ENCODE measurements at regions not wholly inside any gene's neighbourhood (a gene's known extent, or its start where the extent isn't known, plus 50 kb on each side); places are given as distances from the start of the nearest gene placed in this dataset.

DNA sequence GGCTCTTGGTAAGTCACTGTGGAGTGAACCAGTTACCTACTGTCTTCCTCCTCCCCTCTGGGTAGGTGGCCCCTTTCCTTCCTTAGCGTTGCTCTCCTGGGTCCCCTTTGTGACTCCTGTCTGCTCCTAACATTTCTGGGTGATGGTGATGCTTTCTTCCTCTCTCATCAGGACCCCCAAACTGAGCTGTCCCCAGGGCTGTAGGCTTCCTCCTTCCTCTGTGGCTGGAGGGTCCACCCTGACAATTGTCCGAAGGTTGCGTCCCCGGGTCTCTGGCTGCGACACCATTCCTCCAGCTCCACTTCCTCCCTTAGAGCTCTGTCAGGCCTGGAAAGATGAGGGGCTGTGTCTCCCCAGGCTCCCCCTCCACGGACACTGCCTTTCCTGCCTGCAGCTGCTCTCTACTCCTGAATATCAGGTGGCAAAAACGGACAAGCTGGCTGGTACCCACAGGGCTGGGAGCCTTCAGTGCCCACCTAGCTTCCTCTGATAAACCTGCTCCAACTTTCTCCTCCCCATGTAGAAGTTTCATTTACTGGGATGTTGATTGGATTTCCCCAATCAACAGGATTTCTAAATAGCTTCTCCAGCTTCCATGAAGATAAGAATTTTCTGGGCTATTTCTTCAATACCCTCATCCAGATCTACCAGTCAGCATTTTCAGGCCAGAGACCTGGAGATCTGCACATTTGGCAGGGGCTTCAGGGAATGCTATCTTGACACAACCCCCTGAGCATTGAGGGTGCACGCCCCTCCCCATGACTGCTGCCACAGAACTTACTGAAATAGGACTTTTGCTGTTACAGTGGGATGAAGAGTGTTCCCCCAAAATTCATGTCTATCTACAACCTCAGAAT is 506.5 kb downstream of the TCERG1L start:
- DNase-seq (ENCODE audit: extremely low read depth in 1 of 11, low read depth in 9 of 11, low spot score in 4 of 11), result no peak

DNA sequence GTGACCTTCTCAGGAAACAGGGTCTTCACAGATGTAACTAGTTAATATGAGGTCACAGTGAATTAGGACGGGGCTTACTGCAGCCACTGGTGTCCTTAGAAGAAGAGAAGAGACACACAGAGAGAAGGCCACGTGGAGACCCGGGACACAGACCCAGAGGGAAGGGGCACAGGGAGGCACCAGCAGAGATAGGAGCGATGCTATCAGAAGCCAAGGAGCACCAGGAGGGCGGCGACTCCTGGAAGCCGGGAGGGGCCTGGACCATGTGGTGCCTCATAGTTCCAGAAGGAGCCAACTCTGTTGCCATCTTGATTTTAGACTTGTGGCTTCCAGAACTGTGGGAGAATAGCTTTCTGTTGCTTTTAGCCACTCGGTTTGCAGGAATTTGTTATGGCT is 505.9 kb downstream of the TCERG1L start:
- DNase-seq (ENCODE audit: extremely low read depth in 1 of 11, low read depth in 9 of 11, low spot score in 4 of 11), result no peak

DNA sequence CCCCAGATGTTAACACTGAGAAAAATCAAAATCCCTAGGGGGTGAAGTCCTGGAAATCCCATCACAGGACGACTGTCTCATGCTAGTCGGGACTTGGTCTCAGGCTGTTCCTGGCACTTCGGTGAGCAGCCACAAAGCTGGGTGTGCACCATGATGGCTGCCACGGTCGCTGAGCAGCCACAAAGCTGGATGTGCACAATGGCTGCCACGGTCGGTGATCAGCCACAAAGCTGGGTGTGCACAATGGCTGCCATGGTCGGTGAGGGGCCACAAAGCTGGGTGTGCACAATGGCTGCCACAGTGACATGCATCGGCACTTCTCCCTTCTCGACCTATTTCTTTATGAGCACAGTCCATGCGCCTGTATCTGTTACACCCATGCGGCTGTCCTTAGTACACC is 505.1 kb downstream of the TCERG1L start:
- DNase-seq (ENCODE audit: extremely low read depth in 1 of 11, low read depth in 9 of 11, low spot score in 4 of 11), result no peak

DNA sequence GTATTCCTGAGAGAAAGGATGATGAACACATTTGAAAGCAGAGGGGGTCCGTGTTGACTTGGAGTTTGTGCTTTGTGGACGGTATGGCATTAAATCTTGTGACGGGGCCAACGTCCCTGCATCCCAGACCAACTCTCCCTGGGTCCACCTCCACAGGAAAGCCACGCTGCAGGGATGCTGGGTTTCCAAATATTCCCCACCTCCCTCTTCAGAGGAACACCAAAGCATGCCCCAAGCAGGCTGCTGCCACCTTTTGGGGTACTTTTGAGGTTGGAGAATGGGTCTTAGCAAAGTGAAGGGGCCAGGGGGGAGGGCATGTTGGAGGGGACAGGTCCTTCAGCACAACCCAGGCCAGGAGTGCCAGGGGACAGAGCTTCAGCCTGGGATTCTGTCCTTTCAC is 504.4 kb downstream of the TCERG1L start:
- no peak for DNase-seq (ENCODE audit: extremely low read depth in 1 of 11, low read depth in 9 of 11, low spot score in 4 of 11)

DNA sequence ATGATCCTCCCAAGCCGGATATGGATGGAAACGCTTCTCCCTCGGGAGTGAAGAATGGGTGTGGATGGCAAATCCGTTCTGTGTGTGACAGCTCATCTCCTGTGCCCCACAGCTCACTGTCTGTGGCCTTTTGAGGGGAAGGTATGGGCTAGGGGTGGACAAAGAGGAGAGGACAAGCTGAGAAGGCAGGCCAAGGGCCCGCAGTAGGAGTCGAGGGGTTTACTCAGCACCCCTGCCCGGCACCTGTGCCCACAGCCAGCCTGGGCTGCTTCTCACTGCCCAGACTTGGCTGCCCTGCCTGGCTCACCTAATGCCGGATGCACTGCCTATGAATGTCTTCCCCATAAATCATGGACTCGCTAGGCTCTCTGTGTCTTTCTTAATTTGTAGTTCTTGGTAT is 503.8 kb downstream of the TCERG1L start:
- DNase-seq (ENCODE audit: extremely low read depth in 1 of 11, low read depth in 9 of 11, low spot score in 4 of 11), result no peak

DNA sequence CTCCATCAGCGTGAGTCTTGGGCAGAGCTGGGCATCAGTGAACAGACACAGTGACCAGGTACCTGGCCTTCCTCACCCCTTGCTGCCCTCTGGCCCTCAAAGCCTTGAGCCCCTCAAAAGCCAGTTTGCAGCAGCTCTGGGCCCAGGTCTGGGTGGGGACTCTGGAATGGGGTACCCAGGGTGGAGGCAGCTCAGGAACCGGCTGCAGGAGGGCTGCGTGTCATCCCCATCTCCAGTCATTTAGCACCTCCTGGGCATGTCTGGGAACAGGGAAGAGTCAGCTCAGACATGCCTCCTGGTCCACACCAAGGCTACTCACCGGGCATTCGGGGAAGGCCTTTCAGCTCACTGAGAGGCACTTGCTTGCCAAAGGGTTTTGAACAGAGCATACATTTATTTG is 503.3 kb downstream of the TCERG1L start:
- DNase-seq (ENCODE audit: extremely low read depth in 1 of 11, low read depth in 9 of 11, low spot score in 4 of 11), result no peak

DNA sequence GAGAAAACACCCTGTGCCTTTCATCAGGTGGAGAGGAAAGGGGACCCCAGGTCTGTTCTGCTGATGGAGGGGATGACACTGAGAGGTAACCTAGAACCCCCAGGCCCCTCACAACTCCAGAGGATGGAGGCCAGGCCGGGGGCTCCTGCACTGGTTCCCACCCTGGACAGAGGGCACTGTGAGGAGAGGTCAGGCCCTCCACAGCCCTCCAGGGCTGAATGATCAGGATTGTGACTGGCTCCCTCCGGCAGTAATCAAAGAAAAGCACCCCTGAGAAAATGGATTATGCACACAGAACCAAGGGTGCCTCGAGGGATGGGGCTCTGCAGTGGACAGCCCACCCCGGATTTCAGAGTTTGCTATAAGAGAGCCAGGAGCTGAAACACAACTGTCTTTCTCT is 502.8 kb downstream of the TCERG1L start:
- no peak for DNase-seq (ENCODE audit: extremely low read depth in 1 of 11, low read depth in 9 of 11, low spot score in 4 of 11)

DNA sequence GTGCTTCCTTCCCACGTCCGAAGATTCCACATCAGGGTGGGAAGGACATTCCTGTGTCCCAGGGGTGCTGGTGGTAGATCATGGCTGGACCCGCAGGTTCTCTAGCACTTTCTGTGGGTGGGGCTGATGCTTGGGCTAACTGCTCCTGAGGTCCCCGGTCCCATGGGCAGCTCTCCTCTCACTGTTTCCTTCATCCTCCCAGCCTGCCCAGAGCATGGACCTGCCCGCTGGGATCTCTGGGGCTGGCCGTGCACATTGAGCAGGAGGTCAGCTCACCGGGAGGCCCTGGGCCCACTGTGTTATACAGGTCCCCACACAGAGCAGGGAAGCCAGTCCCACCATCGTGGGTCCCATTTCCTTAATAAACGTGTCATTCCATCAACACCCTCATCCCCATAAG is 502.3 kb downstream of the TCERG1L start:
- DNase-seq (ENCODE audit: extremely low read depth in 1 of 11, low read depth in 9 of 11, low spot score in 4 of 11), result no peak

DNA sequence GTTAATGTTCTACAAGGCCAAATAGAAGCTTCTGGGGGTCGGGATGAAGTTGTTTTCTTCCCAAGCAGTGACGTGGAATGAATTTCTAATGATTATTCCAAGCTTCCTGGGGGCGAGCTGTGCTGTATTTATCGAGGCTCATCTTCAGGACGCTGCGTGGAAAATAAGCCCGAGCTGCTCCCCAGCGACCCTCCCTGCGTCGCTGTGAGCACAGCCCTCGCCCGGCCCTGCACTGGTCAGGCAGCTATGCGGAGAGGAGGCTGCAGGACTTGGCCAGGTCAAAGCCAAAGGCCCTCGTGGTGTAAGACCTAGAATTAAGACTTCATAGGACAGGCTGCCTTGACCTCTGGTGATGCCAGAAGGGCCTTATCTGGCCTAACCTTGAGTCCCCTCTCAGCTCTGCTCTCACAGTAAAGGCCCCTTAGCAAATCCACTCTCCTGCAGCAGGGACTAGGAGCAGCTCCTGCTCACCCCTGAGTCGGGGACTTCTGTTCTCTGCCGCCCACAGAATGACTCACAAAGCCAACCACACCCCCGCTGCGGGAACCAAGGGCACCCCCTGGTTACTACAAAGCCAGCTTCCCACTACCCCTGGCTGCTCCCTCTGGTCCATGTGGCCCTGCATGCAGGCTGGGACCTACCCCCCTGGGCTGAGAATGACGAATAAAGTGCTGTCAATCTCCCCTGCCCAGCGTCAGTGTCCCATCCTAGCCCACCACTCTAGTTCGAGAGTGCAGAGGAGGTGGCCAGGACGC is 501.6 kb downstream of the TCERG1L start:
- DNase-seq (ENCODE audit: extremely low read depth in 1 of 11, low read depth in 9 of 11, low spot score in 4 of 11), result no peak

DNA sequence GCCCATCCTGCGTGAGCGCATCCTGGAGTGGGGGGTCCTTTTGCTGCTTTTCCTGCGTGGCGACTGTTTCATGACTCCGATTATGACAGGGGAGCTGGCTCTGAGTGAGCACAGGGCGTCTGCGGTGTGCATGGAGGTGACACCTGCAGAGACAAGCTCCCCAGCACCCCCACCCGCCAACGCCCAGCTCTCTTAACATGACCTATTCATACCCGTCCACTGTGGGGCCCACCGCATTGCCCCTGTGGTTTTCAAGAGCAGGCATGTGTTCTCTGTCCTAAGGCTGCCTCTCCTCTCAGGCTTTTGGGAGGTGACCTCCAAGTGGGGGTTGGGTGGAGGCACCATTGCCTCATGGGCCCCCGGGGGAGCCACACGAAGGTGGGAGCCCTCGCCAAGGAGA is 500.7 kb downstream of the TCERG1L start:
- DNase-seq (ENCODE audit: extremely low read depth in 1 of 11, low read depth in 9 of 11, low spot score in 4 of 11), result no peak

DNA sequence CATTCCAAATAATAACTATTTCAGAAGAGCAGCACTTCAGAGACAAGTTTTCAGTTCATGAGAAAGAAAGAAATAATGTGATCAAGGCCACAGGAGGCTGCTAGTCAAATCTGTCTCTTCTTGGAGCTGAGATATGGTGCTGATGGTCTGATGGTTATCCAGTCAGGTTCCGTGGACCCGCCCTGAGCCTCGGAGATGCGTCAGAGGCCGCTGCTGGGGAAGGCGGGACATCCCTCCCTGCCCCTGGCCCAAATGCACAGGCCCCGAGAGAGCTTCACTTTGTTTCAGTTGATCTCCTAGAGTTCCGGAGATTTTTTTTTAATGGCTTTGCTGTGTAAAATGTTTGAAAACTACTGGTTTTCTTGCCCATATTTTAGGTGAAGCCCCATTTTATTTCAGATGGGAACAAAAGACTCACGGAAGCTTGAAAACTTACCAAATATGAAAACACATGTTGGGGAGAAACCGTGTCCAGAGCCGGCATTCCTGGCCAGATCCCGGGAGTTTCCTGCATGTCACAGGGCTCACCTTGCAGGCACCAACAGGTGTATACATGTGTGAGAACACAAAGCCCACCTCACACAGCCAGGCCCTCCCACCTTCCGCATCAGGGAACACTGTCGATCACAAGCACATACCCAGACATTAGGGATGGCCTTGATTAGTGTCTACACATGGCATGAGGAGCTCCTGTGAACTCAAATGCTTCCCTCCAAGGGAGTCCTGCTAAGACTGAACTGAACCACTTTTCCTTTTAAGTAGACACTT is 499.0 kb downstream of the TCERG1L start:
- no peak for DNase-seq (ENCODE audit: extremely low read depth in 1 of 11, low read depth in 9 of 11, low spot score in 4 of 11)

DNA sequence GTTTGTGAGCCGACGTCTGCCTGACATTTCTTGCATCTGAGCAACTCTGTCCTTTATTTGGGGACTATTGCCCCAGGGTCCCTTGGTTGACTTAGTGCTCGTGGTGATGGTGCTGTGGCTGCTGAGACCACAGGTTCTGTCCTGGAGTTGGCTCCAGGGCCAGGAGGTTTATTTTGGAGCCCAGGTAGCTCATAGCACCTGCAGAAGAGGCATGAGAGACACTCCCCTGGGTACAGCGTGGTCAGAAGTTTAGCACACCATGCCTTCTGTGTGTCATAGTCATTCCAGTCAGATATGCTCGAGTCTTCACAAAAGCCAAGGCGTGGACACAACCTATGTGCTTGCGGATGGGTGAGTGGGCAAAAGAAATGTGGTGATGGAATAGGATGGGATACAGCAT is 496.9 kb downstream of the TCERG1L start:
- no peak for DNase-seq (ENCODE audit: extremely low read depth in 1 of 11, low read depth in 9 of 11, low spot score in 4 of 11)

DNA sequence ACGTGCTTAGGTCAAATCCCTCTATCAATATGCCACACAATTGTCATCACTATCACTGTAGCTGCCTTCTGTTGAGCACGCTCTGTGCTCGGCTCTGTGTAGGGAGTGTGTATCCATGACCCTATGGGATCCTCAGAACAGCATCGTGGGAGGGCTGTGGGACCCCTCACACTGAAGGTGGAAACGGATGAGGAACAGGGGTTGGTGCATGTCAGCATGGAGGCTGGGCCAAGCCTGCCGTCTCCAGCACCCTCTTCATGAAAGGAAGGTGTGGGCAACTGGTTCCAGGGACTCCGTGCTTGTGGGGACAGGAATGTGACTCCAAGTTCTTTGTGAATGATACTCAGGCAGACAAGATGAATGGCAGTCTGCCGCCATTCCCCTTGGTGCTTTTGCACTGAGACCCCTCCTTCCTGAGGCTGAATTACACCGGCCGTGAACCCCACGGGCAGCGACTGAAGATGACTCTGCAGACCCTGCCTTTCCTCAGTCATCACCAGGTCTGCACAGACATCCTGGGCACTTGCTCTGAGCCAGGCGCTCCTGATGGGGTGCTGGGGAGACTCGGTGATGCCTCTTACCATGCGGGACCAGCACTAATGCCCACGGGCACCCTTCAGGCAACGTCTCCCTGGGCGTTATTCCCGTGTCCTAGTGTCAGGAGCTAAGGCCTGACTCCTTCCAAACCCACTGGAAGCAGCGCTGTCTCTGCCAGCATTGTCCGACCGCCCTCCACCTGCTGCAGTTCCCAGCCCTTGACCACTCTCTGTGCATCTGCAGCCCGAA is 495.2 kb downstream of the TCERG1L start:
- no peak for DNase-seq (ENCODE audit: extremely low read depth in 1 of 11, low read depth in 9 of 11, low spot score in 4 of 11)

DNA sequence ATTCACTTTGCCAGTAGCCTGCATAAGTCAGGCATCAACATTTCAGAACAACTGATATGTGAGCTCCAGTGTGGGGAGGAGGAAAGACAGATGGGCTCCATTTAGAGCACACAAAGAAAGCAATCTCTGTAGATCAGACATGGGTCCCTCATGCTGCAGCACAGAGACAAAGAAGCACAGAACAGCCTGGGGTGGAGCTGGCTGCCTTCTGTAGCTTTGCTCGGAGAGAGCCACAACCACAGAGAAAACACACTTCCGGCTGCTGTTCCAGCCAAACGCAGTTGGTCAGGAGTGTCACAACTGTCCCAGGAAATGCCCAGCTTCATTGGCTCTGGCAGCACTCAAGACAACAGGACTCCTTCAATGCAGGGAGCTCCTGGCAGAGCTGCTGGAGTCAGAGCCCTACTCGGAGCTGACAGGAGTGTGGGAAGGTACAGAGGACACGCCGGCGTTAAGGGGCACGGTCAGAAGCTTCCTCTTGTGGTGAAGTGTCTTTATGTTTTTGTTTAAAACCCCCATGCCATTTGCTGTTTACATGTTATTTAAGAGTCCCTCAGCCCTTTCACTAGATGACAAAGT is 494.4 kb downstream of the TCERG1L start:
- DNase-seq (ENCODE audit: extremely low read depth in 1 of 11, low read depth in 9 of 11, low spot score in 4 of 11), result no peak

DNA sequence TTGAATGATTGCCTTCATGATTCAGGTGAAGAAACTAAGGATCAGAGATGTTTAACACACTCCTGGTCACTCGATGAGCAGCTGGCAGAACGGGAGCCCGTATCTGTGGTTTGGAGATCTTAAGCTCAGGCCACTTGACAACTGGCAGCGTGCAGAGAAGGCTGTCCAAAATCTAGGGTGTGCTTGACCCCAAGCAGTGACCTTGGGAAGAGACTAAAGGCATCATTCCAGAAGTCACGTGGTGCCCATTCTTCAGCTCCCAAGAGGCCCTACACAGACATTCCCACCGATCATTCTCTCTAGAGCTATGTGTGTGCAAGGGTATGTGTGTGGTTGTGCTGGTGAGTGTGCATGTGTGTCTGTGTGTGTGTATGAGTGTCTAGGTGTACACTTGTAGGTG is 493.8 kb downstream of the TCERG1L start:
- no peak for DNase-seq (ENCODE audit: extremely low read depth in 1 of 11, low read depth in 9 of 11, low spot score in 4 of 11)

DNA sequence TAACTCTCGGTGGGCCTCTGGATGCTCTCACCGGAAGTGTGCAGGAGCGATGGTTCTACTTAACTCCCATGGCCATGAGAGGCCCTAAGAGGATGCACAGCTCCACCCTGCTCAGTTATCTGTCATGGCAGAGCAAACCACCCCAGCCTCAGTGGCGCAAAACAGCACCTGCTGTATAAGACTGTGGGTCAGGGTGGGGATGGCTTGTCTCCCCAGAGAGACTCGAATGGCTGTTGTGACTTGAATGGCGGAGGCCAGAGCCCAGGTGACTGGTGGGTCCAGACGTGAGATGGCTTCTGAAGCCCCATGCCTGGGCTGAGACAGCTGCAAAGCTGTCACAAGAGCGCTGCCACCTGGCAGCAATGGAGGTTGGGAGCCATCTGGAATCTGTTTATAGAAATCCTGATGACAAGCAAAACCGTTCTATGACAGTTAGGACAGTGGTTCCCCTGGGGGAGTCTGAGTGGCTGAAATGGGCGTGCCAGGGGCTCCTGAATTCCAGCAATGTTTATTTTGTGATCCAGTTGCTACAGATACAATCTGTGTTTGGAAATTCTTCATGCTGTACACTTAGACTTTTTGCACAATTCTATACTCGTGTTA is 490.5 kb downstream of the TCERG1L start:
- DNase-seq (ENCODE audit: extremely low read depth in 1 of 11, low read depth in 9 of 11, low spot score in 4 of 11), result peak in 1 of 11 donors; percentile 0

DNA sequence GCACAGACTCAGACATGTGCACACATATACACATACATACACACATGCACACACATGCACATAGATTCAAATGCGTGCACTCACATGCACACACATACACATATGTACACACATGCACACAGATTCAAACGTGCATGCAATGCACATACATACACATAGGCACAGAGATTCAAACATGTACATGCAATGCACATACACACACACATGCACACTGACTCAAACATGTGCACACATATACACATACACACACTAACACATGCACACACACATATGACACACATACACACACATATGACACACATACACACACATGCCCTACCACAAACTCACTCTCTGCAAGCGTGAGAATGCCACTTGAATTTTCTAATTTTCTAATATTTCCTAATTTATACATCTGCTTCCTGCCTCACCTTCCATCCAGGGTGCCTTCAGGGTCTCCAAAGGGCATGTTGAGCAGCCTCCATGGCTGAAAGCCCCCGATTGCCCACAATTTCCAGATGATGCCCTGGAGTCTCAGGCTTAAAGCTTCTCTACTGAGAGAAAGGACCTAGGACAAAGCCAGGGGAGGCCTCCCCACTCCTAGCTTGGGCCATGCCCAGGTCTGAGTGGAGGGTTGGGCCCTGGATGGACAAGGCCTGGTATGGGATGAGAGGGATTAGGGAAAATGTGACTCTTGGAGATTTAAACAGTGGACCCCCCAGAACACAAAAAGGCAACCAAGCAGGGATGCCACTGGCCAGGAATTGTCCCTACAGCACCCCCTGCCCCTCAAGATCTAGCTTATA is 487.1 kb downstream of the TCERG1L start:
- DNase-seq (ENCODE audit: extremely low read depth in 1 of 11, low read depth in 9 of 11, low spot score in 4 of 11), result no peak

DNA sequence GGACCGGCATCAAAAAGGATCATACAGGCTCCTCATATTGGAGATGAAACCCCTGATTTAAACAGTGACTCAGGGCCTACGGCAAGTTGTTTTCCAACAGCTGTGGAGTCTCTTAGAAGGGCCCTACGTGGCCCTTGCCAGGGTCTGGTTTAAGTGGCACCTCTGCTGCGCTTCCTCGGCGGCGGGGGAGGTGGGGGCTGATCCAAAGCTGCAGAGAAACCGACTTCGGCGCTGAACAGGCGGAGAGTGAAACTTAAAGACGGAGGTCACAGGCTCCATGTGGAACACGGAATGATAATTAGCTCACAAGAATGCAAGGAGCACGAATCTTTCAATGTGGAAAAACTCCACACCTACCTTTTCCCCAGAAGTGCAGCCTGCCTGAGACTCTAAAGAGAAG is 477.9 kb downstream of the TCERG1L start:
- DNase-seq (ENCODE audit: extremely low read depth in 1 of 11, low read depth in 9 of 11, low spot score in 4 of 11), result no peak
